VCaP (cell line): ENCODE measurements at regions not wholly inside any gene's neighbourhood (a gene's known extent, or its start where the extent isn't known, plus 50 kb on each side); places are given as distances from the start of the nearest gene placed in this dataset.
A peak's percentile ranks its signal among the peaks of the same experiment; 100 is the strongest.
"Not testable (repeated sequence)": the region's sequence is repeated elsewhere in the genome, so short reads cannot be mapped to it uniquely, and the experiment has no call there.

Source experiments
- H3K27ac ChIP-seq: fragments of 450-650 bp; 2 replicates; pipeline ENCODE4 v1.5.1; 2017
- CTCF ChIP-seq: fragments of 450-650 bp; conservative IDR thresholded peaks from 2 replicates; pipeline ENCODE4 v1.5.1; 2017; ENCODE audit warnings: mild to moderate bottlenecking, moderate library complexity

GRCh38 chr21:26267389-26267788 is 96.8 kb upstream of the APP start:
- no peak for TF ChIP-seq CTCF
- peak overlapping the region; percentile 16; the same call in 1 of the 2 replicates for H3K27ac ChIP-seq

GRCh38 chr21:26246073-26246472 is 75.5 kb upstream of the APP start:
- no peak overlapping the region for H3K27ac ChIP-seq
- no peak for TF ChIP-seq CTCF

- no peak overlapping the region for H3K27ac ChIP-seq
- no peak for TF ChIP-seq CTCF
Measured at GRCh38 chr21:26245428-26245827, 74.9 kb upstream of the APP start.

GRCh38 chr21:26238646-26239045 is 68.1 kb upstream of the APP start:
- TF ChIP-seq CTCF = no peak

GRCh38 chr21:26236281-26236680 is 65.7 kb upstream of the APP start:
- no peak overlapping the region for H3K27ac ChIP-seq
- TF ChIP-seq CTCF = no peak

More at GRCh38 chr21:26238646-26239045, 68.1 kb upstream of the APP start:
- no peak overlapping the region for H3K27ac ChIP-seq

- not testable (repeated sequence) for H3K27ac ChIP-seq
Measured at GRCh38 chr21:26233297-26233696, 62.7 kb upstream of the APP start.

GRCh38 chr21:26232491-26232890 is 61.9 kb upstream of the APP start:
- not testable (repeated sequence) for H3K27ac ChIP-seq

- no peak for TF ChIP-seq CTCF
- H3K27ac ChIP-seq = peak overlapping the region; percentile 65
Measured at GRCh38 chr21:26227130-26227529, 56.6 kb upstream of the APP start.

GRCh38 chr21:26226724-26227123 is 56.2 kb upstream of the APP start:
- H3K27ac ChIP-seq = peak overlapping the region; percentile 65; the same call in 1 of the 2 replicates
- TF ChIP-seq CTCF = no peak
